Type B pancreatic cell (in vitro differentiated cells): ENCODE measurements at regions not wholly inside any gene's neighbourhood (a gene's known extent, or its start where the extent isn't known, plus 50 kb on each side); places are given as distances from the start of the nearest gene placed in this dataset.

Experiments
- DNase-seq: peaks from one replicate; pipeline ENCODE4 v3.0.0; 2021; ENCODE audit warnings: mixed read lengths; ENCODE audit not compliant: unreplicated experiment; ENCODE audit errors: extremely low spot score
- H3K27ac Mint-ChIP-seq: 2 replicates; pipeline ENCODE4 v1.8.0; 2021; ENCODE audit warnings: mild to moderate bottlenecking, mixed read lengths
- H3K27me3 Mint-ChIP-seq: 2 replicates; pipeline ENCODE4 v1.8.0; 2021; ENCODE audit warnings: mixed read lengths
- H3K36me3 Mint-ChIP-seq: 2 replicates; pipeline ENCODE4 v1.8.0; 2021; ENCODE audit warnings: mixed read lengths
- H3K4me1 Mint-ChIP-seq: one replicate; pipeline ENCODE4 v1.8.0; 2021; ENCODE audit warnings: mixed read lengths; ENCODE audit not compliant: unreplicated experiment
- H3K4me3 Mint-ChIP-seq: 2 replicates; pipeline ENCODE4 v1.8.0; 2021; ENCODE audit warnings: mild to moderate bottlenecking, mixed read lengths
- H3K9me3 Mint-ChIP-seq: 2 replicates; pipeline ENCODE4 v1.8.0; 2021; ENCODE audit warnings: mixed read lengths
- TF ChIP-seq, protein P1 (sequence below): fragments of 200-600 bp; sonication (generic); conservative IDR thresholded peaks from 2 replicates; pipeline ENCODE4 v1.5.0; 2021; ENCODE audit warnings: antibody characterized with exemption, mild to moderate bottlenecking

DNA sequence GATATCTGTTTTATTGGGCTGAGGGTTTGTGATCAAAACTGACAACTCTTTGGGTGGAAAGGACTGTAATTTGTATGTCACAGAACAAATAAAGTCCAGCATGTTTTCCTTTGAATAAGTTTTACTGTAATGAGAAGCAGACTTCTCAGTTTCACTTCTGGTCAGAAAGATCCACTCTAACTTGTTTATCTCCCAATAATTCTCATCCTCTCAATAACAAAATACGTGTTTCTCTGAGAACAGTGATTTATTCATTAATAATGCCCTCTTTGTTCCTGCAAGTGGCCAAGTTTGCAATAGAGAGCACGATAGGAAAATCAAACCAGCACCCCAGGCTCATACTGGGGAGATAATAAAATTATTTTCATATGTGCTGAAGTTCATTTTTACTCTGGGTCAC, 190.6 kb downstream of the CNTN3 start:
- no peaks in the 10 kb centered on the region for H3K36me3 Mint-ChIP-seq
- H3K4me3 Mint-ChIP-seq: no peak overlapping the region
- no peaks in the 10 kb centered on the region for H3K9me3 Mint-ChIP-seq
- H3K27me3 Mint-ChIP-seq: no peaks in the 10 kb centered on the region
- TF ChIP-seq, protein P1, sequence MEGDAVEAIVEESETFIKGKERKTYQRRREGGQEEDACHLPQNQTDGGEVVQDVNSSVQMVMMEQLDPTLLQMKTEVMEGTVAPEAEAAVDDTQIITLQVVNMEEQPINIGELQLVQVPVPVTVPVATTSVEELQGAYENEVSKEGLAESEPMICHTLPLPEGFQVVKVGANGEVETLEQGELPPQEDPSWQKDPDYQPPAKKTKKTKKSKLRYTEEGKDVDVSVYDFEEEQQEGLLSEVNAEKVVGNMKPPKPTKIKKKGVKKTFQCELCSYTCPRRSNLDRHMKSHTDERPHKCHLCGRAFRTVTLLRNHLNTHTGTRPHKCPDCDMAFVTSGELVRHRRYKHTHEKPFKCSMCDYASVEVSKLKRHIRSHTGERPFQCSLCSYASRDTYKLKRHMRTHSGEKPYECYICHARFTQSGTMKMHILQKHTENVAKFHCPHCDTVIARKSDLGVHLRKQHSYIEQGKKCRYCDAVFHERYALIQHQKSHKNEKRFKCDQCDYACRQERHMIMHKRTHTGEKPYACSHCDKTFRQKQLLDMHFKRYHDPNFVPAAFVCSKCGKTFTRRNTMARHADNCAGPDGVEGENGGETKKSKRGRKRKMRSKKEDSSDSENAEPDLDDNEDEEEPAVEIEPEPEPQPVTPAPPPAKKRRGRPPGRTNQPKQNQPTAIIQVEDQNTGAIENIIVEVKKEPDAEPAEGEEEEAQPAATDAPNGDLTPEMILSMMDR: no peak
- H3K4me1 Mint-ChIP-seq: no peaks in the 10 kb centered on the region
- H3K27ac Mint-ChIP-seq: no peak overlapping the region
- no peak for DNase-seq

DNA sequence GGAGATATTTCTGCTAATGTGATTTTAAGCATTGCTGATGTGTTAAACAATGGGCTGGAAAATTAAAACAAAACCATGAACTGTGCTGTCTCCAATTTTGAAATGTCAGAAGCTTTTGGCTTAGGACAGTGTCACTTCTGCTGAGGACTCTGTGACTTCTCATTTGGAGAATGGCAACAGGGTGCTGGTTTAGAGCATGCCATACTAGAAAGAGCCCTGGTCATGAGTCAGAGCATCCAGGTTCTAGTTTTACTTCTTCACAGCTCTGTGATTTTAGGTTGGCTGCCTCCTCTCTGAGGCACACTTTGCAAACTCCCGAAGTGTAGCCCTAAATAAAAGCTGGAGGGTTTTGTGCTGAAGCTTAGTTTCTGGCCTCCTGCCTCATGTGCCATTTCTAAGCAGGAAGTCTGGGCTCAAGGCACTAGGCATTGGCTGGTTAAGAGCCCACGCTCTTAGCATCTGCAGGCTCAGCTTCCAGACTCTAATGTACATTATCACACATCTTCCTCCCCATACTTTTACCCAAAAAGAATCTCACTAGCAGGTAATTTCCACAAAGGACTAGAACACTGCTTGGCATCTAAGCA, 193.8 kb downstream of the CNTN3 start:
- Mint-ChIP-seq H3K36me3 (no peaks in the 10 kb centered on the region), H3K9me3 (no peaks in the 10 kb centered on the region), H3K4me1 (no peaks in the 10 kb centered on the region), H3K27me3 (no peaks in the 10 kb centered on the region), H3K27ac (no peak overlapping the region), H3K4me3 (no peak overlapping the region)
- no peak for DNase-seq
- TF ChIP-seq, protein P1: no peak

DNA sequence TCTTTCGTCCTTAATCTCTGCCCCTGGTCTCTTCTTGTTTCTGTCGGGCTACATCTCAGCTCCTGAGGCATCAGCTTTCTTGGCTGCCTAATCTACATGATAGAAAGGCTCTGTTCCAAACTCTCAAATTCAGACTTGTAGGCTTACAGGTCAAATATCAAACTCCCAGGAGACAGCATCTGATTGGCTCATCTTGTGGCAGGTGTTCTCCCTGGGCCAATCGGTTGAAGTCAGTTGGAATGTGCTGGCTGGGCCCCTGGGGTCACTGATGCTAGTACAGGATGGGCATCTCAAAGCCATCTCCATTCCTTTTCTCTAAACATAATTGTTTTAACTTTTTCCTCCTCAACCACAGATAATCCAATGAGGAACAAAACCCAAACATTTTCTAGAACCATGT, 198.7 kb downstream of the CNTN3 start:
- H3K9me3 Mint-ChIP-seq: no peaks in the 10 kb centered on the region
- no peaks in the 10 kb centered on the region for H3K36me3 Mint-ChIP-seq
- no peaks in the 10 kb centered on the region for H3K27me3 Mint-ChIP-seq
- H3K4me1 Mint-ChIP-seq: no peaks in the 10 kb centered on the region
- H3K4me3 Mint-ChIP-seq: no peak overlapping the region
- TF ChIP-seq, protein P1: no peak
- H3K27ac Mint-ChIP-seq: no peak overlapping the region
- DNase-seq: no peak

DNA sequence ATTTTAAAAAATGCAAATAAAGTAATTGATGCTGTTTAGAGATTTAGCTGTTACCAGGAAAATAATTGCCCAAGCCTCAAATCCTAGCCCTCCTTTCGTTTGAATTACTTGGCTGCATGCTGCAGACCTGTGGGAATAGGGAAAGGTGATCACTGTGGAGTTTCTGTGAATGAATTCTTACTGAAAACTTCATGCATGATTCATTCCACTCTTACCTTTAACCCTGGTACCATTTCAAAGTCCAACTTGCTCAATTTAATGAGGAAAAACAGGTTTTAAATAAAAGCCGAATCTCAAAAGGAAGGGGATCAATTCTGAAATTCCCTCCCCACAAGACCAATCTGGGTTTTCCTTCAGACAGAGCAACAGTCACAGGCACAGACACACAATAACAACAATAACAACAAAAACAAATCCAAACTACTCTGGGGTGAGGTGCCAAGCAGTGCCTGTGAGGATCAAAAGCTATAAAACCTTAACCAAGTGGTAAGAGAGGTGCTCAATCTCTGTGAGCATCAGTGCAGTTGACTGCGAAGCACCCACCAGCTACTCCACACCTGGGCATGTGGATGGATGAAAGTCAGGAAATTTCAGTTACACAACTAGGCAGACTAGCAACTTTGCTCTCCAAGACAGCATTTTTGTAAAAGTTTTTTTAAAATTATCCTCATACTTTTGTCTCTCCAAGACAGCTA, 200.8 kb downstream of the CNTN3 start:
- Mint-ChIP-seq H3K27me3 (no peaks in the 10 kb centered on the region), H3K27ac (no peak overlapping the region), H3K4me3 (no peak overlapping the region), H3K36me3 (no peaks in the 10 kb centered on the region), H3K4me1 (no peaks in the 10 kb centered on the region), H3K9me3 (no peaks in the 10 kb centered on the region)
- no peak for DNase-seq
- TF ChIP-seq, protein P1: no peak

DNA sequence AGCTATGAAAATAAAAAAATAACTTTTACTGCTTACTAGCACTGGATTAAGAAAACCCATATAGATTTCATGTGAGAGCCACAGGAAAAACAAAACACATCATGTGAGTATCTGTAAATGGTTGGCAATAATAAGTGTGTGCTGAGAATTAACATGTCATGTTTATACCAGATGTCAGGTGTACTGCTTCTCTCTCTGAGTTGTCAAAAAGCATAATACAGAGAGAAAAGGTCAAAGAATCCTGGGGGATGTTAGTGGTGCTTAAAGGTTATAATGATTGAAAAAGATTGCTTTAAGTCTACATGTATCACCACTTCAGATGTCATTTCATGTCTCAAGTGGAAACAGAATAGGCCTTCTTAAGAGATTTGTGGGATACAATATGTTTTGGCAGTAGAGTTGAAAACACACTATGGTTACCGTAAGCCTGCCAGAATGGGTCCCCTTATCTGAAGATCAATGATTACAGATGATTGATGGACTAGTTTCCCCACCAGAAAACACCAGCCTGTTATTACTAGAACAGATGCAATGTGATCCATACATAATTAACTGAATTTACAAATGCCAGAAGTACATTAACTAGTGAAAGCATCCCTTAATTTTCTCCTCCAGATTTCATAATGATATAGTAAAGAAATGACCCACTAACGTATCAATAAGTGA, 204.1 kb downstream of the CNTN3 start:
- Mint-ChIP-seq H3K27ac (no peak overlapping the region), H3K27me3 (no peaks in the 10 kb centered on the region), H3K4me3 (no peak overlapping the region), H3K4me1 (no peaks in the 10 kb centered on the region), H3K36me3 (no peaks in the 10 kb centered on the region), H3K9me3 (peaks cover 3% of the 10 kb centered on the region)
- no peak for DNase-seq
- TF ChIP-seq, protein P1: no peak
